Uterus (tissue), 2 donors: ENCODE measurements at regions not wholly inside any gene's neighbourhood (a gene's known extent, or its start where the extent isn't known, plus 50 kb on each side); places are given as distances from the start of the nearest gene placed in this dataset.

ENCODE experiments used
- CTCF ChIP-seq, 4 experiments: fragments of 200-600 bp in 2 of 4; fragments of 450-650 bp in 2 of 4; sonication (generic) in 2 of 4; IDR thresholded peaks; one replicate each; pipeline ENCODE4 v1.5.1; 2016 to 2019; ENCODE audit warnings: antibody characterized with exemption in 4 of 4, mild to moderate bottlenecking in 2 of 4, moderate library complexity in 1 of 4
- POLR2A ChIP-seq, 2 donors: fragments of 450-650 bp; IDR thresholded peaks; one replicate each; pipeline ENCODE4 v1.6.1; 2016; ENCODE audit warnings: antibody characterized with exemption in 2 of 2, mild to moderate bottlenecking in 1 of 2, moderate library complexity in 1 of 2

- TF ChIP-seq POLR2A (IDR thresholded peaks at IDR 0.05): no peak
- no peak for TF ChIP-seq CTCF (IDR thresholded peaks at IDR 0.05)
These were observed 69.4 kb downstream of the SAMD9 start for GRCh38 chr7:93048136-93048930.
